Germinal center (tissue), 1 donor: ENCODE measurements at regions not wholly inside any gene's neighbourhood (a gene's known extent, or its start where the extent isn't known, plus 50 kb on each side); places are given as distances from the start of the nearest gene placed in this dataset.

ENCODE experiments used
- DNase-seq: peaks from one replicate; pipeline ENCODE4 v3.0.0; 2012; ENCODE audit warnings: mixed read lengths, low spot score

DNA sequence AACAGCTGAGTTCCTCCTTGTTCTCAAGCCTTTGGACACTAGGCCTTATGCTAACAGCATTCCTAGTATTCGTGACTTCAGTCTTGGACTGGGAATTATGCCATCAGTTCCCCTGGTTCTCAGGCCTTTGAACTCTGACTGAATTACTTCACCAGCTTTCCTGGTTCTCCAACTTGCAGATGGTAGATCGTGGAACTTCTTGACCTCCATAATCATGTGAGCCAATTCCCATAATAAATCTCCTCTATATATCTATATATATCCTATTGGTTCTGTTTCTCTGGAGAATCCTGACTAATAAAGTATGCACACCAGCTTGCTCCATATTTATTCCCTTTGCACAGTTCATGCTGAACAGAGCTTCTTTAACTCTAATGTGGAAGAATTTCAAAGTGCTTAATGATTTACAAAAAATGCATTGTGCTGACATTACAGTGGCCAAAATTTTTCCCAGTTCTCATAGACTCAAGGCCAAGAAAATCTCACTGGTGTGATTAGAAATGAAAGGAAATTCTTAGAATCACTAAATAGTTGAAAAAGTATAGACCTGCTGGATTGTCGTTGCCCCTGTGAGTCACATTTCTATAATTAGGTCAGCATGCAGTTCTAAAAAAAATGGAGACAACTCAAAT lies 462.9 kb upstream of the ADAMTS5 start:
- DNase-seq, result no peak

DNA sequence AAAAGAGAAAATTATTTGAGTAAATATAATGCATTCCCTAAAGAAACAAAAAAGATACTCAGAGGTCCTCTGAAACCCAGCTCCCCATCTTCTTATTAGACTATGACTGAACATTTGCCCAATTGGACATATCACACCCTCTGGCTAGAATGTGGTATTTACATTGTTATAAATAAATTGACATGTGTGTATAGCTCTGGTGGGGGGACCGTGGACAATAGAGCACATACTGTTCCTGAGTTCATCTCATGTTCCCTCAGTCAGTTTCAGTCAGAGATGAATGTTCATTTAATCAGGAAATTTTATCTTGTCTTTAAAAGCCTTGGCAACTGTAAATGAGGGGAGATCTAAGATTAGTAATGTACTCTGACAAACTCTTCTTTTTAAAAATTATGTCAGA lies 459.3 kb upstream of the ADAMTS5 start:
- no peak for DNase-seq

- DNase-seq, result no peak
Observed at GRCh38 chr21:27425574-27425973, 458.7 kb upstream of the ADAMTS5 start.

DNA sequence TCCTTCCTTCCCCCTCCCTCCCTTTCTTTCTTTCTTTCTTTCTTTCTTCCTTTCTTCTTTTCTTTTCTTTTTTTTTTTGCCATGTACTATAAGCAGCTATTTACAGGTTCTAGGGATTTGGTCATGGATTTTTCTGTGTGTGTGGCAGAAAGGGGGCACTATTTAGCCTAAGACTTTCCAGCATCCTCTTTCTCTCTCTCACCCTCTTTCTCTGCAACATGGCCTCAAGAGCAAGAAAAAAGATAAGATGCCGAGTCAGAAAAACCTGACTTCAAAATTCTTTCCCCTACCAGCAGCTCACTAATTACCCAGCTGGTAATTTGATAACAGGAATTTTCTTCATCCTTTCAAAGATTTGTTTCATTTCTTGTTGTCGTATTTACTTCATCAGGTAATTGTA lies 458.3 kb upstream of the ADAMTS5 start:
- no peak for DNase-seq

DNA sequence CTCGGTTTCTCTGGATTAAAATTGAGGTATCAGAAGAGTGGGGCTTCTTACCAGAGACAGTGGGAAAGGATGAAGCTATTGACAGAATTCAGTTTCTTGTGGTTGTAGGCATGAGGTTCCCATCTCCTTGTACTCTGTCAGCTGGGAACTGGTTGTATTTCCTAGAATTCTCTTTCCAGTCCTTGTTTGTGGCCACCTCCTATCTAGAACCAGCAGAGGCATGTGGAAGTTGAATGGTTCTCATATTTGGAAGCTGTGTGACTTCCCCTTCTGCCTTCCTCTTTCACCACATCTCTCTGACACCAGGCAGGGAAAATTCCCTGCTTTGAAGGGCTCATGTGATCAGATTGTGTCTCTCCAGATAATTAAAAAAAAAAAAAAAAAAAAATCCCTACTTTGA lies 457.7 kb upstream of the ADAMTS5 start:
- no peak for DNase-seq

GRCh38 chr21:27423906-27424595 lies 457.2 kb upstream of the ADAMTS5 start:
- no peak for DNase-seq

DNA sequence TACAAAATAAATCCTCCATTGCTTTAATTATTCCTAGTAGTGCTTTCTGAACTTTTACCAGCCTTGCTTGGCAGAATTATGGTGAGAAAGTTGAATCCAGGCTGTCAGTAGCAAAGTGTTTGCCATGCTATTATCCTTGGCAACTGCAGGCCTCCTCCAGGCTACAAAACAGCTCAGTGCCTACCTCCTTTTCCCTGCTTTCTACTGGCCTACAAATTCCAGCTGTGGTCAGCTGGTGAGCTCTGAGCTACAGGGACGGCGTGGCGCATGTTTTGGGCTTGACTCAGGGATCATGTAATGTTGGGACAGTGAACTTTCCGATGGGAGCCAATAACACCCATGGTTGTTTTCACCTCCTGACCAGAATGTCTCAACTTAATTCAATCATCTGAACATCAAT lies 456.1 kb upstream of the ADAMTS5 start:
- no peak for DNase-seq

DNA sequence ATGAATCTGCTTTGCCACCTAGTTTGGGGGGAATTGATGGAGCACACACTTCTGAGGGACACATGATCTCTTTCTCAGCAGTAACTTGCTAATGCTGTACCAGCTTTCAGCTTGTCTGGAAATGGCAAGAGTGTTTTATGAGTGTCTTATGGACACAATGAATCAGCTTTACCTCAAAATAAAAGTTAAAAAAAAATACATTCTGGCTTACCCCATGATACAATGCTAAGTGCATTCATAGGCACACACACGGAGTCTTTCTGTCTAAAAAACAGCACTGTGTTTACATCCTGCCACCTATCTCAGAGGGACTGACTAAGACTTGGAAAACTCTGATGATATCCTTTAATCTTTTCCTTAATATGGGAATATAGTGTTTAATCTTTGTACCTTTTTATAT lies 455.5 kb upstream of the ADAMTS5 start:
- DNase-seq, result no peak

DNA sequence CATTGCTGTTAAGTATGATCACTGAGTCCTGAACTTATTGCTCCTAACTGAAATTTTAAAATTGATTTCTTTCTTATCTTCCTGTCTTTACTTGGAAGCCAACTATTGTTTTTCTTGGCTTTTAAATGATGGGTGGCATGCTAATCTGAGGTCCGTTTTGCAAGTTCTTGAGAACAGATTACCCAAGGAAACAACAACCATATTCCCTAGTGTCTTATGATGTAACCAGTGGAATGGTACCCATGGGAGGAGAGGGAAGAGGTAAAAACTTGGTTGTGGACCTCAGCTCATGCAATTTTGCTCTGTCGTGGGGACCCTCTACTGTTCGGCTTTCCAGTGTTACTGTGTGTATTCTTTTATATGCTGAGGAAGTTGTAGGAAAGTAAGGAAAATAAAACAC lies 454.8 kb upstream of the ADAMTS5 start:
- no peak for DNase-seq

GRCh38 chr21:27419153-27419552 lies 452.3 kb upstream of the ADAMTS5 start:
- no peak for DNase-seq

DNA sequence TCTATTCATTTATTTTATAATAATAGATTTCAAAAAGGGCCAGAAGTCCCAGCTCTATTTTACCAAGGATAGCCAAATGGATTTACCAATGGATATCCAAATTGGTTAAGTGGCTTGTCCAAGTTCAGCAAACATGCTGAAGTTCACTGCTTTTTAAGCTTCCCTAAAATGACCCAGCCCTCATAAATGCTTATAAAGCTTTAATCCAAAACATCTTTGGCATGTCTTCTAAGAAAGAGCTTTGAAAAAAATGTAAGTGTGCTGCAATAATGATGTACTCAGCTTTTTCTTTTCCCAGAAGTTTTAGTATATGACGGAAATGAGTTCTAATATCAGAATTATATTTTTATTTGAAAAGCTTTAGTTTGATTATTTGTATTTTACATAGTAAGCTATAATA lies 451.5 kb upstream of the ADAMTS5 start:
- DNase-seq, result no peak

DNA sequence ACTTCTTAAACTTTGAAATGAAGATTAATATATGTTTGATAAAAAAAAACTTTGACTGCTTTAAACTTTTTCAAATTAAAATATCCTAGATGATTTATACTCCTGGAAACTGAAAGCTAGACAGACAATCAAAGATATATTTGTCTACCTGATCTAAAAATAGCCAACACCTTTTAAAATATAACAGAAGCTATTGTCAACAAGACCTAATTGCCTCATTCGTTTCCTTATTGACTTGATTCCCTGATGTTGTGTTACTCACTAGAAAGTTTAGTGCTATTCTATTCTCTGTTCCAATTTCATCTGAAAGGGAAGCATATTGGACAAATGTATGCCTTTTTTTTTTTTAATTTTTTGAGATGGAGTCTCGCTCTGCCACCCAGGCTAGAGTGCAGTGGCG lies 445.6 kb upstream of the ADAMTS5 start:
- no peak for DNase-seq

DNA sequence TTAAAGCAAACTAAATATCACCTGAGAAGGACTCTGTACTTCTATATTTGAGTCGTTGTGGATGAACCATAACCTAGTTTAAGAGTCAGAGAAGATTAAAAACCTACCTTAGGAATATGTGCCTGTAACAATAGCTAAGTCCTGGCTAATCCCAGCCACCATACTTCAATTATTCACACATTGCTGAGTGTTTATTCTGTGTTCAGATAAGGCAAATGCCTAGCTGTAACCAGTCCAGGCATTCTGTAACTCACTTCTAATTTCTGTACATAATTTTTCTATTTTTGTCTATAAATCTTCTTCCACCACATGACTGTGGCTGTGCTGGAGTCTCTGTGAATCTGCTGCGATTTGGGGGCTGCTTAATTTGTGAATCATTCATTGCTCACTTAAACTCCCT lies 441.9 kb upstream of the ADAMTS5 start:
- DNase-seq, result no peak

DNA sequence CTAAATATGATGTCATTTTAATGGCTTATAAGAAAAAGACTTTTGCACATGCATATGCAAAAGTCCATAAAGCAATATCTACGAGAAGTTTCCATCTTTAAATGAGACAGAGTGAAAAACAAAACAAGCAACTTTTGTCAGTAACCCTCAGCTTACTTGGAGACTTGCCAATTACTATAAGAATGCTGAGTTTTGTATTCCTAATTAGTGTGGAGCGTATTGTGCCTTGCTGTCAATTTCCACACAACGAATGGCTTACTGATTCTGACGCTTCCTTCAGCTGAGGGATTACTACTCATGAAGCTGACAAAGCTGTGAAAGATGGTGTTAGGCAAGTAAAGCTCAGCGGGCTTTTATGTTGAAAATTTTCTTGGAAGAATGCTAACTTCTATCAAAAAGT lies 440.4 kb upstream of the ADAMTS5 start:
- no peak for DNase-seq

- no peak for DNase-seq
Observed at GRCh38 chr21:27406300-27407009, 439.6 kb upstream of the ADAMTS5 start.

GRCh38 chr21:27403011-27403410 lies 436.1 kb upstream of the ADAMTS5 start:
- DNase-seq, result no peak

- no peak for DNase-seq
Observed at GRCh38 chr21:27400045-27400444, 433.2 kb upstream of the ADAMTS5 start.

DNA sequence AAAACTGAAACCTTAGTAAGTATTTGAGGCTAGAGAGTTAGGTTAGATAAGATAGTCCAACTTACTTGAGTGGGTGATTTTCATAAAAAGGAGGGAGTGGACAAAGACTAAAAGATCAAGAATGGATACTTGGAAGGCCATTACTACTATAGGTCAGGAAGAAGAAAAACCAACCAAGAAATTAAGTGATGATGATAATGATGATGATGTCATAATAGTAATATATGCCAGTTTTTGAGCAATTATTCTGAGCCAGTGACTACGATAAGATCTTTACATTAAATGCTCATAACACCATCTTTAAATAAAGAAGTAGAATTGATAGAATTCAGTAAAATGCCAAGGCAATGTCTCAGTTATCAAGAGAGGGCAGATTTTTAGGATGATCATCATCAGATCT lies 430.7 kb upstream of the ADAMTS5 start:
- DNase-seq, result no peak

GRCh38 chr21:27393726-27394125 lies 426.8 kb upstream of the ADAMTS5 start:
- no peak for DNase-seq

GRCh38 chr21:27391990-27392389 lies 425.1 kb upstream of the ADAMTS5 start:
- DNase-seq, result no peak

- DNase-seq, result no peak
Observed at GRCh38 chr21:27390384-27390783, 423.5 kb upstream of the ADAMTS5 start.

DNA sequence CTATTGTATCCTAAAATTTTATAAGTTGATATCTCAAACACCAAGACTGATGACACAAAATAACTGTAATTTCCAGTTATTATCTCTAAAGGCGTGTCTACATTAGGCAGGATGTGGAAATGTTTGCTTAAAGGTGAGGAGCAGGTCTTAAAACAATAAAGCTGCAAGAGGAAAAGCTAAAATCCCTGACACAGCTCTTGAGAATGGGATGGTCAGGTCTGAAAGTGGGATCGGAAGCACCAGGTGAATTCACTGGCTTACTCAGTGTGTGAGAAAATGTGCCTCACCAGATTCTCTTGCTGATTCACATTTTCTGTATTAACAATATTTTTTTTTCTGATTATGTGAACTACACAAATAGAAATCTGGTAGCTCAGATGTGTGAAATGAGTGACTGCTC lies 421.9 kb upstream of the ADAMTS5 start:
- no peak for DNase-seq

GRCh38 chr21:27382404-27382803 lies 415.5 kb upstream of the ADAMTS5 start:
- no peak for DNase-seq

GRCh38 chr21:27380303-27380702 lies 413.4 kb upstream of the ADAMTS5 start:
- no peak for DNase-seq
